ENCODE measurements at regions not wholly inside any gene's neighbourhood (a gene's known extent, or its start where the extent isn't known, plus 50 kb on each side); places are given as distances from the start of the nearest gene placed in this dataset.
"Not testable (repeated sequence)": the region's sequence is repeated elsewhere in the genome, so short reads cannot be mapped to it uniquely, and the experiment has no call there.

- Mint-ChIP-seq H3K9me3 (no peaks in the 10 kb centered on the region), H3K27me3 (ENCODE audit: low read depth) (no peaks in the 10 kb centered on the region), H3K4me1 (ENCODE audit: low read depth) (no peaks in the 10 kb centered on the region), H3K4me3 (ENCODE audit: low read depth) (no peak overlapping the region), H3K27ac (no peak overlapping the region), H3K36me3 (ENCODE audit: low read depth) (no peaks in the 10 kb centered on the region)
- DNase-seq (ENCODE audit: low spot score): no peak
- intact Hi-C loops (cut with micrococcal nuclease): no loop called here
Measured at GRCh38 chr6:133085896-133086295, 155.3 kb upstream of the EYA4 start.

- Mint-ChIP-seq H3K27ac (no peak overlapping the region), H3K4me3 (ENCODE audit: low read depth) (no peak overlapping the region), H3K27me3 (ENCODE audit: low read depth) (no peaks in the 10 kb centered on the region), H3K36me3 (ENCODE audit: low read depth) (no peaks in the 10 kb centered on the region), H3K4me1 (ENCODE audit: low read depth) (no peaks in the 10 kb centered on the region), H3K9me3 (no peaks in the 10 kb centered on the region)
- DNase-seq (ENCODE audit: low spot score): no peak
- intact Hi-C loops (cut with micrococcal nuclease): no loop called here
Measured at GRCh38 chr6:133088931-133089695, 152.0 kb upstream of the EYA4 start.

DNA sequence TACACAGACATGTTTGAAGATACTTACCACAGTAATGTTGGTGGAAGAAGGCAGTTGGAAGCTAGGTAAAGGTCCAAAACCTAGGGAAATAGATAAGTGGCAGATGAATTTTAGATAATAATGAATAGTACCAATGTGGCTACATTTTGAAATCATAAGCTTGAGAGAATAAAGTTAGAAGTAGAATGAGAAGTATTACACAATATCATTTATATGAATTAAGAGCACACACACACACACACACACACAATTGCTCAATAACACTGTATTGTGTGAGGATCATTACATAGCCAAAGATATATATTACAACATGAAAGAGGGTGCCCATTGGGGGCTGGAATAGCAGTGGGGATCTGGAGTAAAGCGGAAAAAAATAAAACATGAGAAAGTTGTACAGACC lies 149.0 kb upstream of the EYA4 start:
- H3K4me1 Mint-ChIP-seq (ENCODE audit: low read depth): no peaks in the 10 kb centered on the region
- no peaks in the 10 kb centered on the region for H3K9me3 Mint-ChIP-seq
- DNase-seq (ENCODE audit: low spot score): no peak
- no peaks in the 10 kb centered on the region for H3K36me3 Mint-ChIP-seq (ENCODE audit: low read depth)
- H3K4me3 Mint-ChIP-seq (ENCODE audit: low read depth): no peak overlapping the region
- intact Hi-C loops (cut with micrococcal nuclease): no loop called here
- H3K27ac Mint-ChIP-seq: no peak overlapping the region
- no peaks in the 10 kb centered on the region for H3K27me3 Mint-ChIP-seq (ENCODE audit: low read depth)

DNA sequence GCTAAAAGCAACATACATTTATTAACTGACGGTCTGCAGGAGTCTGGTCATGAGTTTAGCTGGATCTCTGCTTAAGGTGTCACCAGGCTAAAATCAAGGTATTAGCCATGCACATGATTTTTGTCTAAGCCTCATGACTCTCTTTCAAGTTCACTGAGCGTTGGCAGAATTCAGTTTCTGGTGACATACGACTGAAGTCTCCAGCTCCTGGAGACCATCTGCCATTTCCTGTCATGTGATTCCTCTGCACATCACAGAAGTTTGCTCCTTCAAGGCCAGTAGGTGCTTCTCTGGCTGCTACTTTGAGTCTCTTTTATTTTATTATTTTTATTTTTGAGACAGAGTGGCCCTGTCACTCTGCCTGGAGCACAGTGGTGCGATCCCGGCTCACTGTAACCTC lies 148.4 kb upstream of the EYA4 start:
- Mint-ChIP-seq H3K9me3 (no peaks in the 10 kb centered on the region), H3K4me1 (ENCODE audit: low read depth) (no peaks in the 10 kb centered on the region), H3K27me3 (ENCODE audit: low read depth) (no peaks in the 10 kb centered on the region), H3K27ac (no peak overlapping the region), H3K4me3 (ENCODE audit: low read depth) (no peak overlapping the region), H3K36me3 (ENCODE audit: low read depth) (no peaks in the 10 kb centered on the region)
- intact Hi-C loops (cut with micrococcal nuclease): no loop called here
- DNase-seq (ENCODE audit: low spot score): no peak

DNA sequence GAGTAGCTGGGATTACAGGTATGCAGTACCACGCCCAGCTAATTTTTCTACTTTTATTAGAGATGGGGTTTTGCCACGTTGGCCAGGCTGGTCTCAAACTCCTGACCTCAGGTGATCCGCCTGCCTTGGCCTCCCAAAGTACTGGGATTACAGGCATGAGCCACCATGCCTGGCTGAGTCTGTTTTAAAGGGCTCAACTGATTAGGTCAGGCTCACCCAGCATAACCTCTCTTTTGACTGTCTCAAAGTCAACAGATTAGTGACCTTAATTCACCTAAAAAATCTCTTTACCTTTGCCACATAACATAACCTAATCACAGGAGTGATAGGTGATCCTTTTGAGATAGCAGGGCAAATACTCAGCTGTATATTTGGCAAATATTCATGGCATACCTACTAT lies 147.9 kb upstream of the EYA4 start:
- H3K4me3 Mint-ChIP-seq (ENCODE audit: low read depth); DNase-seq (ENCODE audit: low spot score); H3K4me1 Mint-ChIP-seq (ENCODE audit: low read depth); H3K27me3 Mint-ChIP-seq (ENCODE audit: low read depth); H3K9me3 Mint-ChIP-seq; H3K36me3 Mint-ChIP-seq (ENCODE audit: low read depth); H3K27ac Mint-ChIP-seq; intact Hi-C loops (cut with micrococcal nuclease): not testable (repeated sequence)

DNA sequence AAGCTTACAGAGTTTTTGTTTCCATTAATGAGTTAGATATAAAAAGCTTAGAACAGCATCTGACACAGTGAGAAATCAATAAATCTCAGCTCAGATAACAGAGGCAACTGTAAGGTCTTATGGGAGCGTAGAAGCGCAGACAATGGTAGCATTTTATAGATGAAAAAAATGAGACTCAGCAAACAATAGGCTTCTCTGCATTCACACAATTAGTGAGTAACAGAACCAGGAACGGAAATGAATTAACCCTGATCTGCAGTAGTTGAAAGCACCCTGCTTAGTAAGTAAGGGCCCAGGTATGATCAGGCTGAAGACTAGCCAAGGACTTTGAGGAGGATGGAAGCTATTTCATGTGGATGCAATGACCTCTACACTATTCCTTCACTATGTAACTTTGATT lies 147.2 kb upstream of the EYA4 start:
- Mint-ChIP-seq H3K36me3 (ENCODE audit: low read depth) (no peaks in the 10 kb centered on the region), H3K9me3 (no peaks in the 10 kb centered on the region), H3K27me3 (ENCODE audit: low read depth) (no peaks in the 10 kb centered on the region), H3K4me1 (ENCODE audit: low read depth) (no peaks in the 10 kb centered on the region), H3K27ac (no peak overlapping the region), H3K4me3 (ENCODE audit: low read depth) (no peak overlapping the region)
- DNase-seq (ENCODE audit: low spot score): no peak
- intact Hi-C loops (cut with micrococcal nuclease): no loop called here

GRCh38 chr6:133097208-133097607 lies 143.9 kb upstream of the EYA4 start:
- intact Hi-C loops (cut with micrococcal nuclease): no loop called here
- H3K9me3 Mint-ChIP-seq: no peaks in the 10 kb centered on the region
- H3K27ac Mint-ChIP-seq: no peak overlapping the region
- no peak for DNase-seq (ENCODE audit: low spot score)
- no peak overlapping the region for H3K4me3 Mint-ChIP-seq (ENCODE audit: low read depth)
- H3K36me3 Mint-ChIP-seq (ENCODE audit: low read depth): no peaks in the 10 kb centered on the region
- H3K27me3 Mint-ChIP-seq (ENCODE audit: low read depth): no peaks in the 10 kb centered on the region
- no peaks in the 10 kb centered on the region for H3K4me1 Mint-ChIP-seq (ENCODE audit: low read depth)

- H3K36me3 Mint-ChIP-seq (ENCODE audit: low read depth): no peaks in the 10 kb centered on the region
- no peaks in the 10 kb centered on the region for H3K4me1 Mint-ChIP-seq (ENCODE audit: low read depth)
Measured at GRCh38 chr6:133099573-133099972, 141.6 kb upstream of the EYA4 start.

DNA sequence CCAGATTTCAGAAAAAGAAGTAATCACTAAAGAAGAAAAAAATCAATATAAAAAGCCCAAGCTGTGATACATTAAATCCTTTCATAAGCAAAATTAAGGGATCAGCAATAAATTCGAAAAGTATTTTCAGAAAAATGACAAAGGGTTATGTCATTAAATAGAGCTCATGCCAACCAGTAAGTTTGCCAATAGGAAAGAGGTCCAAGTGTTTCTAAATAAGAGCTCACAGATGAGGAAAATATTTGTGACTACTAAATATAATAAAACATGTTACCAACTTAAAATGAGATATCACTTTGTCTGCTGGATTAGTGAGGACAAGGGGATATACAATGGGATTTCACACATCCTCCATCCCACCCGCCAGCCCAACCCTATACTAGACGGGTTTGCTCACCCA lies 140.3 kb upstream of the EYA4 start:
- no peaks in the 10 kb centered on the region for H3K36me3 Mint-ChIP-seq (ENCODE audit: low read depth)
- no peak overlapping the region for H3K27ac Mint-ChIP-seq
- DNase-seq (ENCODE audit: low spot score): no peak
- no peaks in the 10 kb centered on the region for H3K27me3 Mint-ChIP-seq (ENCODE audit: low read depth)
- intact Hi-C loops (cut with micrococcal nuclease): no loop called here
- H3K4me3 Mint-ChIP-seq (ENCODE audit: low read depth): no peak overlapping the region
- no peaks in the 10 kb centered on the region for H3K9me3 Mint-ChIP-seq
- H3K4me1 Mint-ChIP-seq (ENCODE audit: low read depth): no peaks in the 10 kb centered on the region

More at GRCh38 chr6:133099573-133099972, 141.6 kb upstream of the EYA4 start:
- no peaks in the 10 kb centered on the region for H3K27me3 Mint-ChIP-seq (ENCODE audit: low read depth)
- H3K9me3 Mint-ChIP-seq: no peaks in the 10 kb centered on the region
- H3K27ac Mint-ChIP-seq: no peak overlapping the region
- intact Hi-C loops (cut with micrococcal nuclease): no loop called here
- H3K4me3 Mint-ChIP-seq (ENCODE audit: low read depth): no peak overlapping the region
- no peak for DNase-seq (ENCODE audit: low spot score)

DNA sequence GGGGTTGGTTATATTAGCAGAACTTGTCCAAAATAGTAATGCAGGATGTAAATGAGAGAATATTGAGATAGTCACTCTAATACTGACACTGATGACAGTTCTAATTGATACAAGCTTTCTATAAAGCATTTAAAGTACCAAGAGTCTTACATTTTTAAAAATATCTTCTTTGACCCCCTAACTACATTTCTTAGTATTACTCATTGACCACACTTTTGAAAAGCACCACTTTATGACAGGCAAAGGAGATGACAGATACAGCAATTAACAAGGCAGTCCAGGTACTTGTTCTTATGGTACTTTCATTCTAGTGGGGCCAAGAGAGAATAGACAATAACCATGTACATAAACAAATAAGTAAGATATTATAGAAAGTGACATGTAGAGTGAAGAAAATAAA lies 139.4 kb upstream of the EYA4 start:
- no peaks in the 10 kb centered on the region for H3K4me1 Mint-ChIP-seq (ENCODE audit: low read depth)
- DNase-seq (ENCODE audit: low spot score): no peak
- no peaks in the 10 kb centered on the region for H3K27me3 Mint-ChIP-seq (ENCODE audit: low read depth)
- H3K36me3 Mint-ChIP-seq (ENCODE audit: low read depth): no peaks in the 10 kb centered on the region
- no peak overlapping the region for H3K27ac Mint-ChIP-seq
- H3K9me3 Mint-ChIP-seq: no peaks in the 10 kb centered on the region
- no peak overlapping the region for H3K4me3 Mint-ChIP-seq (ENCODE audit: low read depth)
- intact Hi-C loops (cut with micrococcal nuclease): no loop called here

DNA sequence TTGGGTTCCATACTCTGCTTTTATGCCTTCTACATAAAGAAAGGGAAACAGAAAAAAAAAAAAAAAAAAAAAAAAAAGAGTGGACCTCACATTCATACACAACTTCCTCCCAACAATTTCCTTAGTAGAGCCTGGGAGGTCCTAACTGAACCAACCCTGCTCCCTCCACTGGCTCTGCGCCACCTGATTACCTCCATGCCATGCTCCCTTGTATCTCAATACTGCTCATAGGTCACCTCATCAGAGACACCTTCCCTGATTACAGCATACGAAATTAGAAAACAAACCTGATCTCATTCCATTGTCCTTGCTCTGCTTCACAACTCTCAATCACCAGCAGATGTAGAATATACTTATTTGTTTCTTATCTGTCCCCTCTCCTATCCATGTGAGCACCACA lies 134.2 kb upstream of the EYA4 start:
- intact Hi-C loops (cut with micrococcal nuclease): no loop called here
- H3K9me3 Mint-ChIP-seq: no peaks in the 10 kb centered on the region
- no peaks in the 10 kb centered on the region for H3K27me3 Mint-ChIP-seq (ENCODE audit: low read depth)
- no peak overlapping the region for H3K27ac Mint-ChIP-seq
- no peaks in the 10 kb centered on the region for H3K36me3 Mint-ChIP-seq (ENCODE audit: low read depth)
- no peaks in the 10 kb centered on the region for H3K4me1 Mint-ChIP-seq (ENCODE audit: low read depth)
- DNase-seq (ENCODE audit: low spot score): no peak
- H3K4me3 Mint-ChIP-seq (ENCODE audit: low read depth): no peak overlapping the region

DNA sequence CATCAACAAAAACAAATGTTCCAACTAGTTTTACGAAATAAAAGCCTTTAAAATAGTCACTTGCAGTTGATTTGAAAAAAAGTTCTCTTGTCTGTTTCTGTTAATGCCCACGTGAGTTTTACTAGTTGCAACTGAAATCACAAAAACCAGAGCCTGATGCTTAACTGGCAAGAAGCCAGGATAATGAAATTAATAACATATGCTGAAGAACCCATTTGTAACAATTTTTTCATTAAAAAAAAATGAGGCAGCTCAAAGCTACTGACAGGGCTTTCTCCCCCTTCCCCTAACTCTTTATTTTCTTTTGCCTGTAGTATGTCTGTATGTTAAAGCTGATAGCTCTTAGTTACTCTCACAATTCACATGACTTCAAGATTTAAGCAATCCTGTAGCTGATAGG lies 132.7 kb upstream of the EYA4 start:
- Mint-ChIP-seq H3K4me1 (ENCODE audit: low read depth) (no peaks in the 10 kb centered on the region), H3K27me3 (ENCODE audit: low read depth) (no peaks in the 10 kb centered on the region), H3K4me3 (ENCODE audit: low read depth) (no peak overlapping the region), H3K9me3 (no peaks in the 10 kb centered on the region), H3K27ac (no peak overlapping the region), H3K36me3 (ENCODE audit: low read depth) (no peaks in the 10 kb centered on the region)
- DNase-seq (ENCODE audit: low spot score): no peak
- intact Hi-C loops (cut with micrococcal nuclease): no loop called here

- intact Hi-C loops (cut with micrococcal nuclease): no loop called here
- no peak for DNase-seq (ENCODE audit: low spot score)
- no peaks in the 10 kb centered on the region for H3K9me3 Mint-ChIP-seq
- no peak overlapping the region for H3K4me3 Mint-ChIP-seq (ENCODE audit: low read depth)
- no peaks in the 10 kb centered on the region for H3K27me3 Mint-ChIP-seq (ENCODE audit: low read depth)
- H3K36me3 Mint-ChIP-seq (ENCODE audit: low read depth): no peaks in the 10 kb centered on the region
- no peak overlapping the region for H3K27ac Mint-ChIP-seq
- H3K4me1 Mint-ChIP-seq (ENCODE audit: low read depth): no peaks in the 10 kb centered on the region
Measured at GRCh38 chr6:133114973-133115372, 126.2 kb upstream of the EYA4 start.

GRCh38 chr6:133115946-133116345 lies 125.2 kb upstream of the EYA4 start:
- Mint-ChIP-seq H3K4me3 (ENCODE audit: low read depth) (no peak overlapping the region), H3K27ac (no peak overlapping the region), H3K9me3 (no peaks in the 10 kb centered on the region), H3K4me1 (ENCODE audit: low read depth) (no peaks in the 10 kb centered on the region), H3K27me3 (ENCODE audit: low read depth) (no peaks in the 10 kb centered on the region), H3K36me3 (ENCODE audit: low read depth) (no peaks in the 10 kb centered on the region)
- intact Hi-C loops (cut with micrococcal nuclease): no loop called here
- DNase-seq (ENCODE audit: low spot score): no peak

All from activated T-helper 2 cell treated with anti-CD3 and anti-CD28 coated beads, Interferon-gamma antibody, Interleukin-2, Interleukin-4, amounts not matched to agents 10 μg/mL and 5 μg/mL and 100 μg/mL, durations not matched to agents 14 hours and 24 hours and 36 hours (primary cell).